HG03139 (cell line): ENCODE measurements at regions not wholly inside any gene's neighbourhood (a gene's known extent, or its start where the extent isn't known, plus 50 kb on each side); places are given as distances from the start of the nearest gene placed in this dataset.
"Not testable (repeated sequence)": the region's sequence is repeated elsewhere in the genome, so short reads cannot be mapped to it uniquely, and the experiment has no call there.

ENCODE experiments used
- ATAC-seq: cut with Tn5 transposase; IDR thresholded peaks from one replicate; pipeline ENCODE4 v1.9.1; 2021; ENCODE audit not compliant: unreplicated experiment

DNA sequence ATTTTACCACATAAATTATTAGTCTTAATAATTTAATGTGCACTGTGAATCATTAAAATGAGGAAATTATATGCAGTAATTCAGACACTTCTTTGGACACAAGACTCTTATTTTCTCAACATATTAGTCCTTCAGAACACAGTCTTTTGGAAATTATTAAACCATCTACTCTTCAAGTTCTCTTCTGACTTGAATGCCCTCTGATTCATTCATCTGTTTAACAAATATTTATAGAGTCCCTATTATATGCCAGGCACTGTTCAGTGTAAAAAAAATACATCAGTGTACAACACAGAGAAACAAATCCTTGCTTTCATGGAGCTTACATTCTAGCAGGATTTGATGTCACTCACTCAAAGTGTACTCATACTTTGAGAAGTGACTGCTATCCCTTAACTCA, 163.4 kb upstream of the IL12B start:
- no peak for ATAC-seq

DNA sequence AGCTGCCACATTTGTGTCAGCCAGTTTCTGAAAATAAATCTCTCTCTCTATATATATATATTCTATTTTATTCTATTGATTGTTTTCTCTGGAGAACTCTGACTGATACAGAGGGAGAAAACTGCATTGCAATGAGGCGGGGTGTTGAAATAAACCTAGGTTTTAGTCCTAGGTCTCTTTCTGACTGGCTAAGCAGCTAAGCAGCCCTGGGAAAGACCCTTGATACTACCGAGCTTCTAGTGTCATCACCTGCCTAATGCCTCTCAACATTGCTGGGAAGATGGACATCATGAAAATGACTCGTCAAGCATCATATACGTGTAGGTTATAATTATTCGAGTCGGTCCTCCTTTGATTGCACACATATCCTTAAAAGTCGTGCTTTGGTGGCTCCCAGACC, 166.5 kb upstream of the IL12B start:
- no peak for ATAC-seq

DNA sequence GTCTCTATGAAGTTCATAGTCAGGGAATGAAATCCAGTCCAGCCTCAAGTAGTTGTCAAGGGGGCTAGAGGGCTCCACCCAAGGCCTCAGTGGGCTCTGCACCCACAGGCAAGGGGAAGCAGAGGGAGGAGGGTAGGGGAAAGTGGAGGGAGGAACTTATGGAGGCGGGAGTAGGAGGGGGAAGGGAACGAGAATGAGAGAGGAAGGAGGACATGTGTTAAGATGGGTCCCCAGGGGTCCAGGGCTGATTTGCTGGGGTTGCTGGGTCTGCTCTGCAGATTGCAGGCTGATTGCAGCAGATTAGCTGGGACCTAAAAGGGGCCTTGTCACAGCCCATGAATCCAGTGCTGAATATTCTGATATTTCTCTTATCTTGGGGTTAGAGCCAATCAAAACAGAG, 166.9 kb upstream of the IL12B start:
- no peak for ATAC-seq

GRCh38 chr5:159498630-159499029, 168.3 kb upstream of the IL12B start:
- no peak for ATAC-seq

GRCh38 chr5:159502116-159502515, 171.8 kb upstream of the IL12B start:
- not testable (repeated sequence) for ATAC-seq

- no peak for ATAC-seq
Measured at GRCh38 chr5:159503236-159503635, 172.9 kb upstream of the IL12B start.

GRCh38 chr5:159504106-159504856, 174.0 kb upstream of the IL12B start:
- no peak for ATAC-seq

GRCh38 chr5:159504857-159505304, 174.6 kb upstream of the IL12B start:
- ATAC-seq: no peak

GRCh38 chr5:159507055-159507454, 176.8 kb upstream of the IL12B start:
- ATAC-seq: no peak

- ATAC-seq: no peak
Measured at GRCh38 chr5:159507661-159508060, 177.4 kb upstream of the IL12B start.

- no peak for ATAC-seq
Measured at GRCh38 chr5:159508344-159508743, 178.1 kb upstream of the IL12B start.

GRCh38 chr5:159509002-159509660, 178.8 kb upstream of the IL12B start:
- ATAC-seq: no peak

GRCh38 chr5:159510282-159510681, 180.0 kb upstream of the IL12B start:
- no peak for ATAC-seq

DNA sequence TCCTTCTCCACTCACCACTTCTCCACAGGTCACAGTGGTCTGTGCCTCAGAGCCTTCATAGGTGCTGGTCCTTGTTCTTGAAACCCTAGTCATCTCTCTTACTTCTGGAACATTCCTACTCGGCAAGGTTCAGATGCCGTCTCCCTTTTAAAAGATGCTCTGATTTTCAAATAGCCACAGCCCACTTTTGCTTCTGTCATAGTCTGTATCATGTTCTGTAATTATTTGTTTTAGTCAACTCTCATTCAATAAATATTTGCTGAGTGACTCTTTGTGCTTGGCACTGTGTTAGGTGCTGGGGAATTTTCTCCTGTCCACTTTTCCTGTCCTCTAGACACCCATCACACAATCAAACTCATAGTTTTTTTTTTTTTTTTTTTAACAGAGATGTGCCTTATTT, 181.3 kb upstream of the IL12B start:
- no peak for ATAC-seq

DNA sequence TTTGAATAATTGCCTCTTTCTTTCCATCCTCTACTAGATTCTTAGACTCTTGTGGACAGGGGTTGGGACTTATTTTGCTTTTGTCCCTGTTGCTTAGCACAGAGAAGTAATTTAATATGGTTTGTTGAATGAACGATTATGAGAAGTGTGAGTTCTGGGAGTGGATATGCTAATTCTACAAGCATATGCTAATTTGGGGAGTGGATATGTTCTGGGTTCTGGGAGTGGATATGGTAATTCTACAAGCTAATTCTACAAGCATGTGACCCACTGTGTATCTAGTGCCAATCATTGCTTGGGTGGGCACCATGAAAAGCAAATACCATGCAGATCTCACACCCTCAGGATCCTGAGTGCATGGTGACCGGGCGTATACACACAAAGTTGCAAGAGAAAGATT, 181.8 kb upstream of the IL12B start:
- no peak for ATAC-seq

GRCh38 chr5:159514229-159514810, 184.0 kb upstream of the IL12B start:
- no peak for ATAC-seq

- ATAC-seq: no peak
Measured at GRCh38 chr5:159515197-159515596, 184.9 kb upstream of the IL12B start.

DNA sequence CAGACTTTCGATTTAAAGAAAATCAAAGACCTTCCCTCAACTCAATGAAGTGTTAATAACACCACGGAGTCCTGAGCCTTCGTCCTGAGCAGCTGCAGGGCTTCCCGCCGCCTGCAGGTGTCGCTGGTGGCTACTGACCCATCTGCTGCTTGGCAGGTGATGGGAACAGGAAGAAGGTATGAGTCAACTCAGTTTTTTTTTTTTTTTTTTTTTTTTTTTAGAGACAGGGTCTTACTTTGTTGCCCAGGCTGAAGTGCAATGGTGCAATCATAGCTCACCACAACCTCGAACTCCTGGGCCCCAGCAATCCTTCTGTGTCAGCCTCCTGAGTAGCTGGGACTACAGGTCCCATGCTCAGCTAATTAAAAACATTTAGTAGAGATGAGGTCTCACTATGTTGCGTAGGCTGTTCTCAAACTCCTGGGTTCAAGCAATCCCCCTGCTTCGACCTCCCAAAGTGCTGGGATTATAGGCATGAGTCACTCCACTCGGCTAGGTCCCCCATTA, 185.7 kb upstream of the IL12B start:
- ATAC-seq: no peak

DNA sequence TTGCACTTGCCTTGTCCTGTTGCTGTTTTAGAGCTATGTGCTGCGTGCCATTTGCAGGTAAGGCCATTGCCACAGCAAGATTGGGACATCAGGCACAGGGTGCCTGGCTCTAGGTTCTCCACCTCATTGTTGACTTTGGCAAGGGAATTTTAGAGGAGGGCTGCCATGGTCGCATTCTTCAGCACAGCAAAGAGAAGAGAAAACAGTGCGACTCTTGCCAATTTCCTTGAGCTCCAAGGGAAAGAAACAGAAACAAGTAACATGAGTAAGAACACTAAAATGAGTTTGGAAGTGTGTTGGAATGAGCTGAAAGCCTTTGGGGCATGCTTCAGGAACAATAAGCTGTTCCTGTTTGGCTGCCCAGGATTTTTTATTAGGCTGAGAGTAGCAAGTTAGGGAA, 188.1 kb upstream of the IL12B start:
- ATAC-seq: no peak

DNA sequence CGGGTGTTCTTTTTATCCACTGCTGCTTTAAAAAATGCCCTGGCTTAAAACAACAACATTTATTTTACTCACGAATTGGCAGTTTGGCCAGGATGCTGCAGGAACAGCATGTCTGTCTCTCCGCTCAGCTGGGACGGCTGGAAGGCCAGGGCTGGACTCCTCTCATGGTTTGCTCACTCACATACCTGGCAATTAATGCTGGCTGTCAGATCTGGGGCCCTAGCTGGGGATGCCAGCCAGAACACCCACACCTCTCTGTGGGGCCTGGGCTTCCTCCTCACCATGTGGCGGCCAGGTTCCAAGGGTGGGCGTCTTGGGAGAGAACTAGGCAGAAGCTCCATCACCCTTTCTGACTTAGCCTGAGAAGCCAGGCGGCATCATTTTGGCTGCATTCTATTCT, 189.1 kb upstream of the IL12B start:
- ATAC-seq: no peak

DNA sequence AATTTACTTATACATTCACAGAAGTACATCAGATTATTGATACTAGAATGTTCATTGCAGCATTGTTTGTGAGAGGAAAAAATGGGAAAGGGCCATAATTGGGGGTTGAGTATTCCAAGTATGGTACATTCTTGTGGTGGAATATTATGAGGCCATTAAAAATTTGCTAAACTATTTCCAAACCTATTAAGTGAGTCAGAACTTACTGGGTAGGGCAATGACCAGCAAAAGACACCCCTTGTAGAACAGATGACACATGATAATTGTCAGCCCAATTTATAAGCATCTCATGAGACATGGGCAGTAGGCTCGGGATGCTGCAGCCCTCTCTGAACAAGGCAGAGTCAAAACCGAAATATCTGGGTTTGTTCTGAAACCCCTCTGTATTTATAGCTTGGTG, 192.6 kb upstream of the IL12B start:
- no peak for ATAC-seq

GRCh38 chr5:159524279-159524678, 194.0 kb upstream of the IL12B start:
- not testable (repeated sequence) for ATAC-seq
